AG04450 (cell line): ENCODE measurements at regions not wholly inside any gene's neighbourhood (a gene's known extent, or its start where the extent isn't known, plus 50 kb on each side); places are given as distances from the start of the nearest gene placed in this dataset.

ENCODE experiments used
- CTCF ChIA-PET: fragments of 300-600, 350-600 bp; formaldehyde crosslinking; extraction: SDS; loops from one replicate; lab custom pipeline; 2022; ENCODE audit warnings: antibody characterized with exemption, inconsistent platforms; lab: Charles Lee
- POLR2A ChIA-PET: fragments of 350-600 bp; formaldehyde crosslinking; extraction: SDS; loops from one replicate; lab custom pipeline; 2021; ENCODE audit warnings: antibody characterized with exemption, inconsistent platforms; lab: Yijun Ruan, JAX
- DNase-seq: peaks from one replicate; pipeline ENCODE4 v3.0.0-alpha.2; 2011; ENCODE audit warnings: low read depth, low spot score
- H3K27ac ChIP-seq: one replicate; pipeline ENCODE4 v1.5.1; 2012; ENCODE audit warnings: low read depth, low read length, control low read depth
- H3K27me3 ChIP-seq: one replicate; pipeline ENCODE4 v1.6.0; 2012; ENCODE audit warnings: low read length; ENCODE audit not compliant: control insufficient read depth, insufficient read depth
- H3K4me3 ChIP-seq: 2 replicates; pipeline ENCODE4 v1.5.1; 2011; ENCODE audit warnings: mild to moderate bottlenecking, low read depth, low read length, control low read depth
- H3K9me3 ChIP-seq: 2 replicates; pipeline ENCODE4 v1.5.1; 2012; ENCODE audit warnings: low read length; ENCODE audit not compliant: control insufficient read depth, insufficient read depth
- TF ChIP-seq, protein P1 (sequence below): IDR thresholded peaks from 2 replicates; pipeline ENCODE4 v1.5.1; 2011; ENCODE audit warnings: low read depth, low read length, control low read depth, inconsistent platforms

DNA sequence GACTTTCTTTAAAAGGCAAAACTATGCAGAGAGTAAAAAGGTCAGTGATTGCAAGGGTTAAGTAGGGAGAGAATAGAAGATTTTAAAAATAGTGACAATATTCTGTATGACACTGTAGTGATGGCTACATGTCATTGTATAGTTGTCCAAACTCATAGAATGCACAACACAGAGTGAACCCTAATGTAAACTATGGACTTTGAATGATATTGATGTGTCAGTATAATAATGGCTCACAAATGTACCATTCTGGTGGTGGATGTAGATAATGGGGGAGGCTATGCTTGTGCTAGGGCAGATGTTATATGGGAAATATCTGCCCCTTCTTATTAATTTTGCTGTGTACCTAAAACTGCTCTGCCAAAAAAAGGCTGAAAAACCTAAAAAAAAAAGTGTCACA lies 468.9 kb downstream of the KIF4B start:
- CTCF ChIA-PET: no interaction called here

DNA sequence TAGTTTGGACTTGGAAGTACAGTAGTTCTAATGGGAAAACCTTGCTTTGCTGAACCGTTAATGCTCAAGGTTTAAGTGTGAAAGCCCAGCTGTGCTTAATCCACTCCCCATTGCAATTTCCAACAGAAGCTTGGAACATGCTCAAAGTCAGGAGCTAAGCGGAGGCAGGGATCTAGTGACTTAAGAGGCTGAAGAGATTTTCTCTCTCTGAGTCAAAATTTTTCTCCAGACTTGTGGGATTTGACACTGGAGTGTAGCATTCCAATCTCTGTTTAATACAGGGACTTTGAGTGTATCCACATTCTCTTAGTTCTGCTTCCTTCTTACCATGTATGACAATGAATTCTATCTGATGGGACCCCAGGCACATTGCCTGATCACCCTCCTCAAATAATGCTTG lies 471.8 kb downstream of the KIF4B start:
- no peaks in the 10 kb centered on the region for H3K27me3 ChIP-seq
- ChIA-PET POLR2A (no interaction called here), CTCF (no interaction called here)
- TF ChIP-seq, protein P1, sequence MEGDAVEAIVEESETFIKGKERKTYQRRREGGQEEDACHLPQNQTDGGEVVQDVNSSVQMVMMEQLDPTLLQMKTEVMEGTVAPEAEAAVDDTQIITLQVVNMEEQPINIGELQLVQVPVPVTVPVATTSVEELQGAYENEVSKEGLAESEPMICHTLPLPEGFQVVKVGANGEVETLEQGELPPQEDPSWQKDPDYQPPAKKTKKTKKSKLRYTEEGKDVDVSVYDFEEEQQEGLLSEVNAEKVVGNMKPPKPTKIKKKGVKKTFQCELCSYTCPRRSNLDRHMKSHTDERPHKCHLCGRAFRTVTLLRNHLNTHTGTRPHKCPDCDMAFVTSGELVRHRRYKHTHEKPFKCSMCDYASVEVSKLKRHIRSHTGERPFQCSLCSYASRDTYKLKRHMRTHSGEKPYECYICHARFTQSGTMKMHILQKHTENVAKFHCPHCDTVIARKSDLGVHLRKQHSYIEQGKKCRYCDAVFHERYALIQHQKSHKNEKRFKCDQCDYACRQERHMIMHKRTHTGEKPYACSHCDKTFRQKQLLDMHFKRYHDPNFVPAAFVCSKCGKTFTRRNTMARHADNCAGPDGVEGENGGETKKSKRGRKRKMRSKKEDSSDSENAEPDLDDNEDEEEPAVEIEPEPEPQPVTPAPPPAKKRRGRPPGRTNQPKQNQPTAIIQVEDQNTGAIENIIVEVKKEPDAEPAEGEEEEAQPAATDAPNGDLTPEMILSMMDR: no peak
- H3K9me3 ChIP-seq: peaks cover 5% of the 10 kb centered on the region; the same call in 1 of the 2 replicates
- H3K27ac ChIP-seq: no peak overlapping the region
- DNase-seq: no peak
- no peak overlapping the region for H3K4me3 ChIP-seq

More for the DNA sequence above, 468.9 kb downstream of the KIF4B start:
- TF ChIP-seq, protein P1: no peak
- Histone ChIP-seq H3K27me3 (no peaks in the 10 kb centered on the region), H3K9me3 (peaks cover 5% of the 10 kb centered on the region; the same call in 1 of the 2 replicates), H3K27ac (no peak overlapping the region), H3K4me3 (no peak overlapping the region)
- no peak for DNase-seq
- POLR2A ChIA-PET: no interaction called here

DNA sequence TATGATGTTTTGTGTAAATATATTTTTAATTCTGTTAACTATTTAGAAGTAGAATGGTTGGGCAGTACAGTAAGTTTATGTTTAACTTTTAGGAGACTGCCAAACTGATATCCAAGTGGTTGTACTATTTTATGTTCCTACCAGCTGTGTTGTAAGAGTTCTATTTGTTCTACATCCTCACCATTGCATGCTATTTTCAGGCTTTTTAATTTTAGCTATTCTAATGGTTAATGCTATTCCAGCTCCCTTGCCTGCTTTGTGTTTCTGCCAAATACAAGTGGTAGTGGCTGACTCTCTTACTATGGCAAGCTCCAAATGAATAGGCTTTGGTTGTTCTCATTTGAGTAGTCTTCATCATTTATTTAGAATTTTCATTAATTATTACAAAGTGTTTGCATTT lies 476.4 kb downstream of the KIF4B start:
- no peak for DNase-seq
- TF ChIP-seq, protein P1: no peak
- Histone ChIP-seq H3K27me3 (no peaks in the 10 kb centered on the region), H3K4me3 (no peak overlapping the region), H3K9me3 (no peaks in the 10 kb centered on the region), H3K27ac (no peak overlapping the region)
- ChIA-PET POLR2A (no interaction called here), CTCF (no interaction called here)

DNA sequence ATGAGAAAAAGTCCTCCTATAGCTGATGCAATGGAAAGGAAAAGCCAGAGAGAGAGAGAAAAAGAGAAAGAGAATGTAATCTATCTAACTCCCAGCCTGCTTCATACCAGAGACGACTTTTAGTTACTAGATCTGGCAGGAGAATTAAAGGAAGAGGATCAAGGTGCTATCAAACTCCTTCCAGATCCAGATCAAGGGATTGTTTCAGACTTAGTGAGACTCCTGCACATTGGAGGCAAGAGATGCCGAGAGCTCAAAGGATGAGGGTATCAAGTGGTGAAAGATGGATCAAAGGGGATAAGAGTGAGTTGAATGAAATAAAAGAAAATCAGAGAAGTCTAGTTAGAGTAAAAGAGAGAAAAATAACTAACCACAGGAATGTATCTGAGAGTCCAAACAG lies 478.6 kb downstream of the KIF4B start:
- Histone ChIP-seq H3K9me3 (no peaks in the 10 kb centered on the region), H3K27ac (no peak overlapping the region), H3K4me3 (no peak overlapping the region), H3K27me3 (no peaks in the 10 kb centered on the region)
- DNase-seq: no peak
- TF ChIP-seq, protein P1: no peak
- ChIA-PET CTCF (no interaction called here), POLR2A (no interaction called here)

DNA sequence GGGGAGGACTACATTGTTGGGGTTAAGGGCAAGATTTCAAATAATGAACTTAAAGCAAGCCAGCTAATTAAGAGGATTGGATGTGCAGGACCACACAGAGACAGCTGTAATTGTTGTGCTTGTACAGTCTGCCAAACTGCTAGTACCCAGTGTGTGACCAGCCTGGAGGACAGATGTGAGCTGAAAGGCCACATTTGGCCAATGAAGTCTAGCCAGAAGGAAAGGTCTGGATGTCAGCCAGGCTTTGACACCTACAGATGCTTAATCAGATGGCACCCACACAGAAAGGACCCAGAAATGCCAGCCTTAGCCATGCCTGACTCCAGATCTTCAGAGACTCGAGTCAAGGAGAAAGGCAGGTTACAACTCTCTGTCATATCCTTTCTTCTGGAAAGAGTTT lies 491.1 kb downstream of the KIF4B start:
- no peak overlapping the region for H3K27ac ChIP-seq

More for the DNA sequence above, 491.1 kb downstream of the KIF4B start:
- ChIA-PET CTCF (no interaction called here), POLR2A (no interaction called here)
- no peak for DNase-seq
- Histone ChIP-seq H3K9me3 (peaks cover 2% of the 10 kb centered on the region; the same call in 1 of the 2 replicates), H3K27me3 (no peaks in the 10 kb centered on the region), H3K4me3 (no peak overlapping the region)
- TF ChIP-seq, protein P1: no peak
